ENCODE measurements at regions not wholly inside any gene's neighbourhood (a gene's known extent, or its start where the extent isn't known, plus 50 kb on each side); places are given as distances from the start of the nearest gene placed in this dataset.

GRCh38 chr4:83837614-83838308 lies 301.9 kb downstream of the GPAT3 start:
- TF ChIP-seq POLR2A (IDR thresholded peaks at IDR 0.05; ENCODE audit: extremely low read depth, insufficient read length), result no peak
- no peak for TF ChIP-seq MYC (IDR thresholded peaks at IDR 0.05; ENCODE audit: low read depth, low read length)
- TF ChIP-seq MAX (IDR thresholded peaks at IDR 0.05; ENCODE audit: low read depth, low read length), result no peak
- no peak for TF ChIP-seq CTCF (IDR thresholded peaks at IDR 0.05; ENCODE audit: low read depth, low read length)
- no peak overlapping the region for H3K4me3 ChIP-seq (ENCODE audit: low read depth, low read length)
- no peak for DNase-seq (ENCODE audit: low read depth)

GRCh38 chr4:83833920-83834319 lies 298.0 kb downstream of the GPAT3 start:
- no peak for DNase-seq (ENCODE audit: low read depth)
- H3K4me3 ChIP-seq (ENCODE audit: low read depth, low read length), result no peak overlapping the region
- TF ChIP-seq MYC (IDR thresholded peaks at IDR 0.05; ENCODE audit: low read depth, low read length) (no peak), MAX (IDR thresholded peaks at IDR 0.05; ENCODE audit: low read depth, low read length) (no peak), CTCF (IDR thresholded peaks at IDR 0.05; ENCODE audit: low read depth, low read length) (no peak), POLR2A (IDR thresholded peaks at IDR 0.05; ENCODE audit: extremely low read depth, insufficient read length) (no peak)

- no peak overlapping the region for H3K4me3 ChIP-seq (ENCODE audit: low read depth, low read length)
- DNase-seq (ENCODE audit: low read depth), result no peak
These were observed 296.4 kb downstream of the GPAT3 start for GRCh38 chr4:83832110-83832825.

GRCh38 chr4:83831588-83831987 lies 295.7 kb downstream of the GPAT3 start:
- DNase-seq (ENCODE audit: low read depth), result no peak
- TF ChIP-seq POLR2A (IDR thresholded peaks at IDR 0.05; ENCODE audit: extremely low read depth, insufficient read length), result no peak
- no peak for TF ChIP-seq MYC (IDR thresholded peaks at IDR 0.05; ENCODE audit: low read depth, low read length)
- no peak for TF ChIP-seq CTCF (IDR thresholded peaks at IDR 0.05; ENCODE audit: low read depth, low read length)
- no peak for TF ChIP-seq MAX (IDR thresholded peaks at IDR 0.05; ENCODE audit: low read depth, low read length)
- no peak overlapping the region for H3K4me3 ChIP-seq (ENCODE audit: low read depth, low read length)

More at GRCh38 chr4:83832110-83832825, 296.4 kb downstream of the GPAT3 start:
- TF ChIP-seq MAX (IDR thresholded peaks at IDR 0.05; ENCODE audit: low read depth, low read length), result no peak
- no peak for TF ChIP-seq CTCF (IDR thresholded peaks at IDR 0.05; ENCODE audit: low read depth, low read length)
- no peak for TF ChIP-seq POLR2A (IDR thresholded peaks at IDR 0.05; ENCODE audit: extremely low read depth, insufficient read length)
- no peak for TF ChIP-seq MYC (IDR thresholded peaks at IDR 0.05; ENCODE audit: low read depth, low read length)

GRCh38 chr4:83830138-83830888 lies 294.4 kb downstream of the GPAT3 start:
- no peak overlapping the region for H3K4me3 ChIP-seq (ENCODE audit: low read depth, low read length)
- no peak for TF ChIP-seq POLR2A (IDR thresholded peaks at IDR 0.05; ENCODE audit: extremely low read depth, insufficient read length)
- no peak for TF ChIP-seq MAX (IDR thresholded peaks at IDR 0.05; ENCODE audit: low read depth, low read length)
- no peak for TF ChIP-seq CTCF (IDR thresholded peaks at IDR 0.05; ENCODE audit: low read depth, low read length)
- no peak for TF ChIP-seq MYC (IDR thresholded peaks at IDR 0.05; ENCODE audit: low read depth, low read length)
- DNase-seq (ENCODE audit: low read depth), result no peak
